ENCODE measurements at regions not wholly inside any gene's neighbourhood (a gene's known extent, or its start where the extent isn't known, plus 50 kb on each side); places are given as distances from the start of the nearest gene placed in this dataset.

DNA sequence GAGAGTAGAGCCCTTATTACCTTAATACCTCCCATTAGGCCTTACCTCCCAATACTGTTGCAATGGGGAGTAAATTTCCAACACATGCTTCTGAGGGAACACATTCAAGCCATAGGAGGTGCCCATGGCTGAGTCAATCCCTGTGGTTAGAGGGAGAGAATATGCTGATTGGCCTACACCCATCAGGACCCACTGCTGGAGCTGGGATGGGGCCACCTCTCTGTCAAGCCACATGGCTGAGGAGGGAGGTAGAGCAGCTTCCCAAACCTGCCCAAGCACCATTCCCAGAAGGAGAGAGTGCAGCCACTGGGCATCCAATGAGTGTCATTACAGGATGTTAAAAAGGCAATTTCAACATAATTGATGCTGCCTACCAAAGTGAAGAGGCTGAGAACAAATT, 228.1 kb downstream of the C1orf94 start:
- no peaks in the 10 kb centered on the region for H3K36me3 ChIP-seq (ENCODE audit: control insufficient read depth in 1 of 2, insufficient read depth in 2 of 2, low read length in 2 of 2)
- no peak overlapping the region for H3K9ac ChIP-seq (ENCODE audit: low read depth in 1 of 2, low read length in 2 of 2)
- H3K4me3 ChIP-seq (ENCODE audit: low read depth in 1 of 2, low read length in 2 of 2), result no peak overlapping the region
- H3K27ac ChIP-seq (ENCODE audit: low read depth, low read length), result no peak overlapping the region
- no peaks in the 10 kb centered on the region for H3K27me3 ChIP-seq (ENCODE audit: control insufficient read depth in 1 of 2, insufficient read depth in 2 of 2, low read length in 2 of 2)
- peaks cover 0 to 2% of the 10 kb centered on the region in 2 donors for H3K9me3 ChIP-seq (ENCODE audit: control insufficient read depth in 1 of 2, low read length in 2 of 2)
- peaks cover 15% of the 10 kb centered on the region in 2 donors for H3K4me1 ChIP-seq (ENCODE audit: control insufficient read depth in 1 of 2, insufficient read depth in 2 of 2, low read length in 2 of 2)

DNA sequence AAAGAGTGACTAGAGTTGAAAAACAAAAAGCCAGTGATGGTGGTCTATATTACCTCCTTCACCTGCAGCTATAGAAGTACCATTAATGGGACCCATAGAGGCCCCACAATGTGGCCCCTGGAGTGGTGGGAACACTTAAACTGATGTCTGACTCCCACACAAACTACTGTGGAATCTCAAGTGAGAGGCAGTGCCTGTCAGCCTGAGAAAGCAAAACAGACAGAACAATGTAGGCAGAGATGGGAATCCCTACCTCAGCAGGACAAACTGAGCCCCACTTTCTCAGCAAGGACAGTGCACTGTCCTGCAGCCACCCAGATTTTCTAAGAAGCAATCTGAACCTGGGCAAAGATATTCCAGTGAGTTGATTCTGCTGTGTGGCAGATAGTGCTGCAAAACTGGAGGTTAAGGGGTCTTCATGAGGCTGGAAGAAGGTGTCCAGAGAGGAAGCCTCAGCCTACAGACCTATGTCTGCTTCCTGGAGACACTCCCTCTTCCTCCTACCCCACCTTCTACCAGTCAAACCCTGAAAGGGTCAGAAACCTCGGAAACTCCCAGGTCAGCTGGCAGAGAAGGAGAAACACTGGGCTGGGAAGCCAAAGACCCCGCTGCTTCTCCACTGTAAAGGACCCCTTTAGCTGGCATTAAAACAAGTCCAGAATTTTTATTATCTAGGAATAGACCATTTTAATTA, 228.7 kb downstream of the C1orf94 start:
- Histone ChIP-seq H3K36me3 (ENCODE audit: control insufficient read depth in 1 of 2, insufficient read depth in 2 of 2, low read length in 2 of 2) (no peaks in the 10 kb centered on the region), H3K4me1 (ENCODE audit: control insufficient read depth in 1 of 2, insufficient read depth in 2 of 2, low read length in 2 of 2) (peaks cover 15% of the 10 kb centered on the region in 2 donors), H3K27ac (ENCODE audit: low read depth, low read length) (no peak overlapping the region), H3K9ac (ENCODE audit: low read depth in 1 of 2, low read length in 2 of 2) (no peak overlapping the region), H3K4me3 (ENCODE audit: low read depth in 1 of 2, low read length in 2 of 2) (no peak overlapping the region), H3K9me3 (ENCODE audit: control insufficient read depth in 1 of 2, low read length in 2 of 2) (peaks cover 0 to 2% of the 10 kb centered on the region in 2 donors), H3K27me3 (ENCODE audit: control insufficient read depth in 1 of 2, insufficient read depth in 2 of 2, low read length in 2 of 2) (no peaks in the 10 kb centered on the region)

DNA sequence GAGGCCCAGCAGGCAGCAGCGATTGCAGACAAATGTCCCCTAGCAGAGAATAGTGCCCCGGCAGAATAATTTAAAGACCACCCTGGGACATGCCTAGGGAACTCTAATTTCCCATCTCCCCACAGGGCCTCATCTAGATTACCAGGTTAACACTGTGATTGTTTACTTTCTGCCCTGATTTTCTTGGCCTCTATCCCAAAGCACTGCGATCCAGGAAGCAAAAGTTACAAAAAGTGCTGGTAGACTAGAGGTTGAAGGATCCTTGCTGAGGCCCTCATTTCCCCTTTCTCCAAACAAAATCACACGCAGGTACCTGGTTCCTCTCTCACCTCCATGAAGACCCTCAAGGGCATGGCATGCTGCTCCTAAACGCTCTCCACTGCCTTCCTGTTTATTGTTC, 229.7 kb downstream of the C1orf94 start:
- H3K4me3 ChIP-seq (ENCODE audit: low read depth in 1 of 2, low read length in 2 of 2), result peak overlapping the region in 1 of 2 donors; percentile 12
- H3K36me3 ChIP-seq (ENCODE audit: control insufficient read depth in 1 of 2, insufficient read depth in 2 of 2, low read length in 2 of 2), result no peaks in the 10 kb centered on the region
- H3K9me3 ChIP-seq (ENCODE audit: control insufficient read depth in 1 of 2, low read length in 2 of 2), result peaks cover 0 to 2% of the 10 kb centered on the region in 2 donors
- no peak overlapping the region for H3K9ac ChIP-seq (ENCODE audit: low read depth in 1 of 2, low read length in 2 of 2)
- no peaks in the 10 kb centered on the region for H3K27me3 ChIP-seq (ENCODE audit: control insufficient read depth in 1 of 2, insufficient read depth in 2 of 2, low read length in 2 of 2)
- no peak overlapping the region for H3K27ac ChIP-seq (ENCODE audit: low read depth, low read length)
- peaks cover 15% of the 10 kb centered on the region in 2 donors for H3K4me1 ChIP-seq (ENCODE audit: control insufficient read depth in 1 of 2, insufficient read depth in 2 of 2, low read length in 2 of 2)

DNA sequence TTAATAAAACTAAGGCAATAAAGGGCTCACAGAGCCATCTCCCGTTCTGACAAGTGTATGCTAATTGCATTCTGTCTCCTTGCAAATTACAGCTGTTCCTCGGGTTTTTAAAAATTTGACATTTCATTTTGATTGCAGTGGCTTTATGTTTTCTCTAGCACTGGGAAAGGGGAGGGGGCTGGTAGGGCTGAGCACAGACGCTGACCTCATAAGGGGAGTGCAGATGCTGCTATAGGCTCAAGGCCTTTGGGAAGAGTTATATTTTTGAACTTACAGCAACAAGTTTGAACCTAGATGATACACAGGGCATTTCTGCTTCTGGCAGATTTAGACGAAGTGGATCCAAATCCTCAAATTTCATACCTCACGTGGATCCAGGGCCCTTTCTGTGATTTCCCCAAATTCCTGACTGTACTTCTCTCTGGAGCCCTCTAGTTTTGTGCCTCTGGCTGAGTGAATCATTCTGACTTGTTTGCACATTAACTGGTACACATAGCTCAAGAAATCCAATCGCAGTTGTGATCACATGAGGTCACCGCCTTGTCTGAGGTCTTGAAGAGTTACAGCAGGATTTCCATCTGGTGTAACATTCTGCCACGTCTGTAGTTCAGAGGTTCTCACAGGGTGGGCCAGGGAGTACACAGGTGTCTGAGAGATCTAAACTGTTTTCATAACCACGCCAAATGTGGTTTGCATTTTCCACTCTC, 230.3 kb downstream of the C1orf94 start:
- Histone ChIP-seq H3K9me3 (ENCODE audit: control insufficient read depth in 1 of 2, low read length in 2 of 2) (peaks cover 0 to 2% of the 10 kb centered on the region in 2 donors), H3K4me1 (ENCODE audit: control insufficient read depth in 1 of 2, insufficient read depth in 2 of 2, low read length in 2 of 2) (peaks cover 15% of the 10 kb centered on the region in 2 donors), H3K4me3 (ENCODE audit: low read depth in 1 of 2, low read length in 2 of 2) (peak overlapping the region in 1 of 2 donors; percentile 12), H3K27me3 (ENCODE audit: control insufficient read depth in 1 of 2, insufficient read depth in 2 of 2, low read length in 2 of 2) (no peaks in the 10 kb centered on the region), H3K36me3 (ENCODE audit: control insufficient read depth in 1 of 2, insufficient read depth in 2 of 2, low read length in 2 of 2) (no peaks in the 10 kb centered on the region), H3K9ac (ENCODE audit: low read depth in 1 of 2, low read length in 2 of 2) (no peak overlapping the region), H3K27ac (ENCODE audit: low read depth, low read length) (no peak overlapping the region)

DNA sequence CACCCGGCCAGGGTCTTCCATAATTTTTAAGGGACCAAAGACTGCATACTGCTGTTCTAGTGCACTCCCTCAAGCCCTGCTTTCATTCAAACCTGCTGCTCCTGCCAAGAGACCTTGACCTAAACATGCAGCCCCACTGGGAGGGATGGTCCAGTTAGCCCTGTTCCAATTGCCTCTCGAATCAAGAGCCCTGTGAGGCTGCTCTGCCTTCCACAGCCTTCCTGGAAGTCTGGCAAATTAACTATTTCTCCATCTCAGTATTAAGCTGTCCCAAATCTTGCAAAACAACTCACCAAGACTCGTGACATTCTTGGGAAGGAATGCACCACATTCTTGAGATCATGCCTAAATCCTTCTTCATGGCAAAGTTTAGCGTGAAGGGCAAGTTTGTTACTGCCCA, 231.3 kb downstream of the C1orf94 start:
- Histone ChIP-seq H3K4me1 (ENCODE audit: control insufficient read depth in 1 of 2, insufficient read depth in 2 of 2, low read length in 2 of 2) (peaks cover 15 to 22% of the 10 kb centered on the region in 2 donors), H3K27me3 (ENCODE audit: control insufficient read depth in 1 of 2, insufficient read depth in 2 of 2, low read length in 2 of 2) (no peaks in the 10 kb centered on the region), H3K36me3 (ENCODE audit: control insufficient read depth in 1 of 2, insufficient read depth in 2 of 2, low read length in 2 of 2) (no peaks in the 10 kb centered on the region), H3K9me3 (ENCODE audit: control insufficient read depth in 1 of 2, low read length in 2 of 2) (peaks cover 0 to 2% of the 10 kb centered on the region in 2 donors), H3K9ac (ENCODE audit: low read depth in 1 of 2, low read length in 2 of 2) (no peak overlapping the region), H3K27ac (ENCODE audit: low read depth, low read length) (no peak overlapping the region), H3K4me3 (ENCODE audit: low read depth in 1 of 2, low read length in 2 of 2) (no peak overlapping the region)

DNA sequence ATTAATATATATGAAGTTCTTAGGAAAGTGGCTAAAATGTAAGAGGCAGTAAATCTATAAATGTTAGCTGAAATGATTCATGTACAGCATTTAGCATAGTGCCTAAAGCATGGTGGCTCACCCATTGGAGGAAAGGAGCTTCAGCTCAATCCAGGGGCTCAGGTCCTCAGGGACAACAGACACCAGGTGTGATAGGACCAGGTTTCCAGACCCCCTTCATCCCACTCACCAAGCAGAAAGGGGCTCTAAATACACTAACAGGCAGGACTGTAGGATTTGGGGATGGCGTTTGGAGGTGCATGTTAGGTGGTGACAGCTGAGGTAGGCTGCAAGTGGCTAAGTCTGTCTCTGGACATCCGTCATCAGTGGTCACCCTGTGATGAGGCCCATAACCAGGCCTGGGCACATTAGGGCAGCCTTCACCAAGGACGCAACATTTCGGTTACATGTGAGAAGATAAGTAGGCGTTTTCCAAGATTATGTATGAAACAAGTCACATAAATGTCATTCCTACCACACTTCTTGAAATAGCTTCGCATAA, 233.1 kb downstream of the C1orf94 start:
- H3K36me3 ChIP-seq (ENCODE audit: control insufficient read depth in 1 of 2, insufficient read depth in 2 of 2, low read length in 2 of 2), result no peaks in the 10 kb centered on the region
- H3K9me3 ChIP-seq (ENCODE audit: control insufficient read depth in 1 of 2, low read length in 2 of 2), result no peaks in the 10 kb centered on the region
- H3K9ac ChIP-seq (ENCODE audit: low read depth in 1 of 2, low read length in 2 of 2), result no peak overlapping the region
- no peak overlapping the region for H3K4me3 ChIP-seq (ENCODE audit: low read depth in 1 of 2, low read length in 2 of 2)
- no peaks in the 10 kb centered on the region for H3K27me3 ChIP-seq (ENCODE audit: control insufficient read depth in 1 of 2, insufficient read depth in 2 of 2, low read length in 2 of 2)
- no peak overlapping the region for H3K27ac ChIP-seq (ENCODE audit: low read depth, low read length)
- H3K4me1 ChIP-seq (ENCODE audit: control insufficient read depth in 1 of 2, insufficient read depth in 2 of 2, low read length in 2 of 2), result peaks cover 15 to 24% of the 10 kb centered on the region in 2 donors

DNA sequence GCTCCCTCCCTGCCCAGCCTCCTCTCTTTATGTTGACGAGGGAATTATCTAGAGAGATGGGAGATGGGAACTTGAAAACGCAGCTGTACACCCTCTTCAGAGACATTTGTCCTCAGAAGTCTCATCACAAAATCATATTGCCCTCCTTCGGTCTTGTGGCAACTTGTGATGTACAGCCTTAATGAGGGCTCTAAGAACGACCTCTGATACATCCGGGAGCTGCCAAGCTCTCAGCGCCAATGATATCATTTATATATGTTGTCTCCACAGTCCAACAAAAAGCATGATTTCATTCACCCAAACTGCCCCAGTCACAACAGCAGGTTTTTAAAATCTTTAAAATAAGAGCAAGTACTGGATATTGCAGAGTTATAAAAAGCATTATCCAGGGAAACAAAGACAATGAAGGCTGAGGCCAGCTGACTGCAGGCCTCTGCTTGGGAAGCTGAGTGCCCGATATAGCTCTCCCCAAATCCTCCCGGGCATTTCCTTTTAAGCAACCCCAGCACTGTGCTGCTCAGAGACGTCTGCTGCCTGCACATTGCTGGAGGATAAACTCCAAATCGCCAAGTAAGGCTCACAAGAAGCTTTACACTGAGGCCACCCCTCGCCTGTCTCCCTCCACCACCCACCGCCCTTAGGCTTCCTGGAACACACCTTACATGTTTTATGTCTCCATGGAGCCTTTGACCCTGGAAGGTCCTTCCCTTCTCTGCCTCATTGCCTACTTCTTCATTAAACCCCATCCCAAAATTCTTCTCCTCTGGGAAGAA, 236.1 kb downstream of the C1orf94 start:
- no peak overlapping the region for H3K27ac ChIP-seq (ENCODE audit: low read depth, low read length)
- no peak overlapping the region for H3K9ac ChIP-seq (ENCODE audit: low read depth in 1 of 2, low read length in 2 of 2)
- no peaks in the 10 kb centered on the region for H3K9me3 ChIP-seq (ENCODE audit: control insufficient read depth in 1 of 2, low read length in 2 of 2)

DNA sequence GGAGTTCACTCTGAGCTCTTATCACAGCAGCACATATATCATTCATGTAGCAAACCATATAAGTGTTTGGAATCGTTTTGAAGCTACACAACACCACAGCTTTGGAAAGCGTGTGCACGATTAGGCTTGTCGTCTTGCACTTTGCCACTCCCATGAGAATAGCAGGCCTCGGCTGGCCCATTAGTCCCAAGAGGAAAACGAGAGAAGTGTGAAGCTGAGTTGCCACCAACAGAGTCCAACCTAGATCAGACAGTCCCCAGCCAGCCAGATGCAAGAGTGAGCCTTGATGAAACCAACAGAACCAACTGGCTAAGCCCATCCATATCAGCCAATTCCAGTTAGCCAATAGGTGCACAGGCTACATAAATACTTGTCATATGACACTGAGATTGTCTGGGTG, 238.4 kb downstream of the C1orf94 start:
- no peaks in the 10 kb centered on the region for H3K36me3 ChIP-seq (ENCODE audit: control insufficient read depth in 1 of 2, insufficient read depth in 2 of 2, low read length in 2 of 2)
- H3K4me1 ChIP-seq (ENCODE audit: control insufficient read depth in 1 of 2, insufficient read depth in 2 of 2, low read length in 2 of 2), result peaks cover 10 to 16% of the 10 kb centered on the region in 2 donors
- H3K27ac ChIP-seq (ENCODE audit: low read depth, low read length), result no peak overlapping the region
- peak overlapping the region in 1 of 2 donors; percentile 30 for H3K4me3 ChIP-seq (ENCODE audit: low read depth in 1 of 2, low read length in 2 of 2)
- no peaks in the 10 kb centered on the region for H3K27me3 ChIP-seq (ENCODE audit: control insufficient read depth in 1 of 2, insufficient read depth in 2 of 2, low read length in 2 of 2)
- no peaks in the 10 kb centered on the region for H3K9me3 ChIP-seq (ENCODE audit: control insufficient read depth in 1 of 2, low read length in 2 of 2)
- no peak overlapping the region for H3K9ac ChIP-seq (ENCODE audit: low read depth in 1 of 2, low read length in 2 of 2)

More for the DNA sequence above, 236.1 kb downstream of the C1orf94 start:
- Histone ChIP-seq H3K27me3 (ENCODE audit: control insufficient read depth in 1 of 2, insufficient read depth in 2 of 2, low read length in 2 of 2) (no peaks in the 10 kb centered on the region), H3K36me3 (ENCODE audit: control insufficient read depth in 1 of 2, insufficient read depth in 2 of 2, low read length in 2 of 2) (no peaks in the 10 kb centered on the region), H3K4me1 (ENCODE audit: control insufficient read depth in 1 of 2, insufficient read depth in 2 of 2, low read length in 2 of 2) (peaks cover 10 to 16% of the 10 kb centered on the region in 2 donors), H3K4me3 (ENCODE audit: low read depth in 1 of 2, low read length in 2 of 2) (no peak overlapping the region)

DNA sequence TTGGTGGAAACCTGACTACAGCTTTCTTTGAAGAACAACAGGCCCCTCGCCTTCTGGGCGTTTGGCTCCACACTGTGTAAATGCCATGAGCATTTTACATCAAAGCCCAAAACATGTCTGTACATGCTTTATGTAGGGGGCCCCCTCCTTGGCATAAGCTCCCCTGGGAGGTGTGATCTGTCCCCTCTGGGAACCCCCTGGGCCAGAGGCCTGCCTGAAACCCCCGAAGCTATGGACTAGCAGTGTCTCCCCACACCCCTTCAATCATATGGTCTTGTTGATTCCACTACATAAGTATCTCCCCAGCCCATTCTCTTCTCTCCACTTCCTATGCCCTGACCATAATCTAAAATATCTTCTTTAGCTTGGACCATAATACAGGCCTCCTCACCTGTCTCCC, 241.5 kb downstream of the C1orf94 start:
- Histone ChIP-seq H3K4me1 (ENCODE audit: control insufficient read depth in 1 of 2, insufficient read depth in 2 of 2, low read length in 2 of 2) (peaks cover 7 to 10% of the 10 kb centered on the region in 2 donors), H3K36me3 (ENCODE audit: control insufficient read depth in 1 of 2, insufficient read depth in 2 of 2, low read length in 2 of 2) (no peaks in the 10 kb centered on the region), H3K9me3 (ENCODE audit: control insufficient read depth in 1 of 2, low read length in 2 of 2) (no peaks in the 10 kb centered on the region), H3K27me3 (ENCODE audit: control insufficient read depth in 1 of 2, insufficient read depth in 2 of 2, low read length in 2 of 2) (peaks cover 5 to 6% of the 10 kb centered on the region in 2 donors), H3K4me3 (ENCODE audit: low read depth in 1 of 2, low read length in 2 of 2) (no peak overlapping the region), H3K9ac (ENCODE audit: low read depth in 1 of 2, low read length in 2 of 2) (no peak overlapping the region), H3K27ac (ENCODE audit: low read depth, low read length) (no peak overlapping the region)

Measured in duodenal mucosa (tissue), 2 donors.